ENCODE measurements at regions not wholly inside any gene's neighbourhood (a gene's known extent, or its start where the extent isn't known, plus 50 kb on each side); places are given as distances from the start of the nearest gene placed in this dataset.
"Not testable (repeated sequence)": the region's sequence is repeated elsewhere in the genome, so short reads cannot be mapped to it uniquely, and the experiment has no call there.

GRCh38 chr2:90141558-90141957 is 1450.1 kb downstream of the RPIA start:
- not testable (repeated sequence) for H3K4me1 ChIP-seq (ENCODE audit: low read depth, poor library complexity, severe bottlenecking); H3K4me3 ChIP-seq (IDR thresholded peaks at IDR 0.05; ENCODE audit: insufficient read depth, low read depth, low read length); H2AFZ ChIP-seq (ENCODE audit: low read depth)

GRCh38 chr2:90151805-90152204 is 1460.3 kb downstream of the RPIA start:
- not testable (repeated sequence) for H3K4me2 ChIP-seq; H3K27ac ChIP-seq; H3K4me3 ChIP-seq (IDR thresholded peaks at IDR 0.05; ENCODE audit: insufficient read depth, low read depth, low read length); H3K79me2 ChIP-seq (ENCODE audit: insufficient read depth, low read depth); H3K9ac ChIP-seq; H3K36me3 ChIP-seq (ENCODE audit: insufficient read depth); H2AFZ ChIP-seq (ENCODE audit: low read depth); H3K4me1 ChIP-seq (ENCODE audit: low read depth, poor library complexity, severe bottlenecking); H4K20me1 ChIP-seq (ENCODE audit: insufficient read depth); H3K27me3 ChIP-seq (ENCODE audit: insufficient read depth, low read depth)

More at GRCh38 chr2:90141558-90141957, 1450.1 kb downstream of the RPIA start:
- not testable (repeated sequence) for H4K20me1 ChIP-seq (ENCODE audit: insufficient read depth); H3K9ac ChIP-seq; H3K36me3 ChIP-seq (ENCODE audit: insufficient read depth); H3K27me3 ChIP-seq (ENCODE audit: insufficient read depth, low read depth); H3K4me2 ChIP-seq; H3K79me2 ChIP-seq (ENCODE audit: insufficient read depth, low read depth); H3K27ac ChIP-seq

GRCh38 chr2:90170978-90171377 is 1479.5 kb downstream of the RPIA start:
- not testable (repeated sequence) for H3K9ac ChIP-seq; H2AFZ ChIP-seq (ENCODE audit: low read depth); H3K4me3 ChIP-seq (IDR thresholded peaks at IDR 0.05; ENCODE audit: insufficient read depth, low read depth, low read length); H3K27me3 ChIP-seq (ENCODE audit: insufficient read depth, low read depth); H4K20me1 ChIP-seq (ENCODE audit: insufficient read depth); H3K4me1 ChIP-seq (ENCODE audit: low read depth, poor library complexity, severe bottlenecking); H3K4me2 ChIP-seq; H3K27ac ChIP-seq; H3K79me2 ChIP-seq (ENCODE audit: insufficient read depth, low read depth); H3K36me3 ChIP-seq (ENCODE audit: insufficient read depth)

- not testable (repeated sequence) for H3K36me3 ChIP-seq (ENCODE audit: insufficient read depth); H3K9ac ChIP-seq; H3K27me3 ChIP-seq (ENCODE audit: insufficient read depth, low read depth); H3K79me2 ChIP-seq (ENCODE audit: insufficient read depth, low read depth); H3K4me2 ChIP-seq; H4K20me1 ChIP-seq (ENCODE audit: insufficient read depth); H3K27ac ChIP-seq; H3K4me3 ChIP-seq (IDR thresholded peaks at IDR 0.05; ENCODE audit: insufficient read depth, low read depth, low read length); H3K4me1 ChIP-seq (ENCODE audit: low read depth, poor library complexity, severe bottlenecking); H2AFZ ChIP-seq (ENCODE audit: low read depth)
Observed at GRCh38 chr2:90173081-90173480, 1481.6 kb downstream of the RPIA start.

- H3K79me2 ChIP-seq (ENCODE audit: insufficient read depth, low read depth); H3K27me3 ChIP-seq (ENCODE audit: insufficient read depth, low read depth); H3K4me3 ChIP-seq (IDR thresholded peaks at IDR 0.05; ENCODE audit: insufficient read depth, low read depth, low read length); H3K9ac ChIP-seq; H2AFZ ChIP-seq (ENCODE audit: low read depth); H4K20me1 ChIP-seq (ENCODE audit: insufficient read depth); H3K4me1 ChIP-seq (ENCODE audit: low read depth, poor library complexity, severe bottlenecking); H3K27ac ChIP-seq; H3K4me2 ChIP-seq; H3K36me3 ChIP-seq (ENCODE audit: insufficient read depth): not testable (repeated sequence)
Observed at GRCh38 chr2:90179591-90179990, 1488.1 kb downstream of the RPIA start.

GRCh38 chr2:90207454-90208058 is 1516.1 kb downstream of the RPIA start:
- no peak overlapping the region for H3K4me2 ChIP-seq
- H3K4me1 ChIP-seq (ENCODE audit: low read depth, poor library complexity, severe bottlenecking), result no peaks in the 10 kb centered on the region

More at GRCh38 chr2:90207454-90208058, 1516.1 kb downstream of the RPIA start:
- H2AFZ ChIP-seq (ENCODE audit: low read depth), result no peak overlapping the region
- H4K20me1 ChIP-seq (ENCODE audit: insufficient read depth), result no peaks in the 10 kb centered on the region
- peak; percentile 64 for TF ChIP-seq CTCF (conservative IDR thresholded peaks at IDR 0.05; ENCODE audit: low read depth, low read length)
- no peaks in the 10 kb centered on the region for H3K79me2 ChIP-seq (ENCODE audit: insufficient read depth, low read depth)
- H3K36me3 ChIP-seq (ENCODE audit: insufficient read depth), result no peaks in the 10 kb centered on the region
- no peak overlapping the region for H3K27ac ChIP-seq
- no peaks in the 10 kb centered on the region for H3K27me3 ChIP-seq (ENCODE audit: insufficient read depth, low read depth)
- no peak overlapping the region for H3K9ac ChIP-seq
- no peak overlapping the region for H3K4me3 ChIP-seq (IDR thresholded peaks at IDR 0.05; ENCODE audit: insufficient read depth, low read depth, low read length)
